ENCODE measurements at regions not wholly inside any gene's neighbourhood (a gene's known extent, or its start where the extent isn't known, plus 50 kb on each side); places are given as distances from the start of the nearest gene placed in this dataset.
A peak's percentile ranks its signal among the peaks of the same experiment; 100 is the strongest.
"Not testable (repeated sequence)": the region's sequence is repeated elsewhere in the genome, so short reads cannot be mapped to it uniquely, and the experiment has no call there.

- DNase-seq (ENCODE audit: insufficient read length, low spot score) (no peak), FAIRE-seq (no peak)
- TF ChIP-seq POLR2A (IDR thresholded peaks at IDR 0.05; ENCODE audit: low read depth, low read length), result no peak
Observed at GRCh38 chr2:56537756-56538155, 354.0 kb downstream of the CCDC85A start.

- no peak for TF ChIP-seq POLR2A (IDR thresholded peaks at IDR 0.05; ENCODE audit: low read depth, low read length)
- DNase-seq (ENCODE audit: insufficient read length, low spot score) (no peak), FAIRE-seq (no peak)
Observed at GRCh38 chr2:56539618-56540017, 355.8 kb downstream of the CCDC85A start.

- no peak for DNase-seq (ENCODE audit: insufficient read length, low spot score)
- TF ChIP-seq POLR2A (IDR thresholded peaks at IDR 0.05; ENCODE audit: low read depth, low read length), result no peak
- no peak for FAIRE-seq
Observed at GRCh38 chr2:56540467-56540866, 356.7 kb downstream of the CCDC85A start.

GRCh38 chr2:56540916-56541315 is 357.1 kb downstream of the CCDC85A start:
- FAIRE-seq, result no peak
- no peak for TF ChIP-seq POLR2A (IDR thresholded peaks at IDR 0.05; ENCODE audit: low read depth, low read length)
- DNase-seq (ENCODE audit: insufficient read length, low spot score), result no peak

GRCh38 chr2:56542213-56542612 is 358.4 kb downstream of the CCDC85A start:
- FAIRE-seq (peak; percentile 36), DNase-seq (ENCODE audit: insufficient read length, low spot score) (no peak)
- no peak for TF ChIP-seq POLR2A (IDR thresholded peaks at IDR 0.05; ENCODE audit: low read depth, low read length)

GRCh38 chr2:56565143-56565542 is 381.4 kb downstream of the CCDC85A start:
- FAIRE-seq (no peak), DNase-seq (ENCODE audit: insufficient read length, low spot score) (no peak)
- no peak for TF ChIP-seq POLR2A (IDR thresholded peaks at IDR 0.05; ENCODE audit: low read depth, low read length)

- DNase-seq (ENCODE audit: insufficient read length, low spot score) (no peak), FAIRE-seq (no peak)
- TF ChIP-seq POLR2A (IDR thresholded peaks at IDR 0.05; ENCODE audit: low read depth, low read length), result no peak
Observed at GRCh38 chr2:56571074-56571473, 387.3 kb downstream of the CCDC85A start.

GRCh38 chr2:56576001-56576400 is 392.2 kb downstream of the CCDC85A start:
- no peak for TF ChIP-seq POLR2A (IDR thresholded peaks at IDR 0.05; ENCODE audit: low read depth, low read length)
- no peak for FAIRE-seq
- no peak for DNase-seq (ENCODE audit: insufficient read length, low spot score)

GRCh38 chr2:56580242-56580641 is 396.5 kb downstream of the CCDC85A start:
- DNase-seq (ENCODE audit: insufficient read length, low spot score), result no peak
- no peak for TF ChIP-seq POLR2A (IDR thresholded peaks at IDR 0.05; ENCODE audit: low read depth, low read length)
- peak; percentile 71 for FAIRE-seq

GRCh38 chr2:56582570-56582969 is 398.8 kb downstream of the CCDC85A start:
- no peak for FAIRE-seq
- DNase-seq (ENCODE audit: insufficient read length, low spot score), result no peak

GRCh38 chr2:56583796-56584315 is 400.1 kb downstream of the CCDC85A start:
- no peak for FAIRE-seq
- no peak for TF ChIP-seq POLR2A (IDR thresholded peaks at IDR 0.05; ENCODE audit: low read depth, low read length)
- no peak for DNase-seq (ENCODE audit: insufficient read length, low spot score)

More at GRCh38 chr2:56582570-56582969, 398.8 kb downstream of the CCDC85A start:
- TF ChIP-seq POLR2A (IDR thresholded peaks at IDR 0.05; ENCODE audit: low read depth, low read length), result no peak

GRCh38 chr2:56587456-56587855 is 403.7 kb downstream of the CCDC85A start:
- DNase-seq (ENCODE audit: insufficient read length, low spot score), result no peak
- TF ChIP-seq POLR2A (IDR thresholded peaks at IDR 0.05; ENCODE audit: low read depth, low read length), result no peak
- FAIRE-seq, result no peak

GRCh38 chr2:56589194-56589593 is 405.4 kb downstream of the CCDC85A start:
- FAIRE-seq (no peak), DNase-seq (ENCODE audit: insufficient read length, low spot score) (no peak)
- no peak for TF ChIP-seq POLR2A (IDR thresholded peaks at IDR 0.05; ENCODE audit: low read depth, low read length)

- TF ChIP-seq POLR2A (IDR thresholded peaks at IDR 0.05; ENCODE audit: low read depth, low read length), result no peak
- FAIRE-seq, result no peak
- no peak for DNase-seq (ENCODE audit: insufficient read length, low spot score)
Observed at GRCh38 chr2:56589835-56590234, 406.0 kb downstream of the CCDC85A start.

GRCh38 chr2:56590611-56591010 is 406.8 kb downstream of the CCDC85A start:
- TF ChIP-seq POLR2A (IDR thresholded peaks at IDR 0.05; ENCODE audit: low read depth, low read length), result no peak
- DNase-seq (ENCODE audit: insufficient read length, low spot score), result no peak
- FAIRE-seq, result no peak

GRCh38 chr2:56606086-56606485 is 422.3 kb downstream of the CCDC85A start:
- not testable (repeated sequence) for DNase-seq (ENCODE audit: insufficient read length, low spot score); FAIRE-seq

Measured in H54 (cell line).